ENCODE measurements at regions not wholly inside any gene's neighbourhood (a gene's known extent, or its start where the extent isn't known, plus 50 kb on each side); places are given as distances from the start of the nearest gene placed in this dataset.

GRCh38 chr18:76202322-76202721 is 292.7 kb downstream of the ZNF516 start:
- no peak for DNase-seq (ENCODE audit: low read depth)

GRCh38 chr18:76195601-76196000 is 299.4 kb downstream of the ZNF516 start:
- no peak for DNase-seq (ENCODE audit: low read depth)

GRCh38 chr18:76188097-76188496 is 306.9 kb downstream of the ZNF516 start:
- no peak for DNase-seq (ENCODE audit: low read depth)

- DNase-seq (ENCODE audit: low read depth), result no peak
Observed at GRCh38 chr18:76179257-76179656, 315.8 kb downstream of the ZNF516 start.

- DNase-seq (ENCODE audit: low read depth), result no peak
Observed at GRCh38 chr18:76177160-76177559, 317.9 kb downstream of the ZNF516 start.

GRCh38 chr18:76174451-76174850 is 320.6 kb downstream of the ZNF516 start:
- no peak for DNase-seq (ENCODE audit: low read depth)

- DNase-seq (ENCODE audit: low read depth), result no peak
Observed at GRCh38 chr18:76169733-76170132, 325.3 kb downstream of the ZNF516 start.

- DNase-seq (ENCODE audit: low read depth), result no peak
Observed at GRCh38 chr18:76167845-76168621, 327.0 kb downstream of the ZNF516 start.

GRCh38 chr18:76167410-76167809 is 327.6 kb downstream of the ZNF516 start:
- no peak for DNase-seq (ENCODE audit: low read depth)

GRCh38 chr18:76162886-76163285 is 332.2 kb downstream of the ZNF516 start:
- DNase-seq (ENCODE audit: low read depth), result no peak

- DNase-seq (ENCODE audit: low read depth), result no peak
Observed at GRCh38 chr18:76161983-76162382, 333.1 kb downstream of the ZNF516 start.

- no peak for DNase-seq (ENCODE audit: low read depth)
Observed at GRCh38 chr18:76153691-76154090, 341.4 kb downstream of the ZNF516 start.

GRCh38 chr18:76149734-76150133 is 345.3 kb downstream of the ZNF516 start:
- no peak for DNase-seq (ENCODE audit: low read depth)

- no peak for DNase-seq (ENCODE audit: low read depth)
Observed at GRCh38 chr18:76149284-76149683, 345.8 kb downstream of the ZNF516 start.

- DNase-seq (ENCODE audit: low read depth), result no peak
Observed at GRCh38 chr18:76145521-76146376, 349.3 kb downstream of the ZNF516 start.

- DNase-seq (ENCODE audit: low read depth), result no peak
Observed at GRCh38 chr18:76144844-76145243, 350.2 kb downstream of the ZNF516 start.

- no peak for DNase-seq (ENCODE audit: low read depth)
Observed at GRCh38 chr18:76142611-76143010, 352.4 kb downstream of the ZNF516 start.

GRCh38 chr18:76139844-76140243 is 355.2 kb downstream of the ZNF516 start:
- DNase-seq (ENCODE audit: low read depth), result no peak

GRCh38 chr18:76137216-76137615 is 357.8 kb downstream of the ZNF516 start:
- no peak for DNase-seq (ENCODE audit: low read depth)

GRCh38 chr18:76136701-76137100 is 358.3 kb downstream of the ZNF516 start:
- no peak for DNase-seq (ENCODE audit: low read depth)

- no peak for DNase-seq (ENCODE audit: low read depth)
Observed at GRCh38 chr18:76134628-76135027, 360.4 kb downstream of the ZNF516 start.

- DNase-seq (ENCODE audit: low read depth), result no peak
Observed at GRCh38 chr18:76133873-76134272, 361.2 kb downstream of the ZNF516 start.

- peak; percentile 4 for DNase-seq (ENCODE audit: low read depth)
Observed at GRCh38 chr18:76131738-76132137, 363.3 kb downstream of the ZNF516 start.

All from myocyte (in vitro differentiated cells).